ENCODE measurements at regions not wholly inside any gene's neighbourhood (a gene's known extent, or its start where the extent isn't known, plus 50 kb on each side); places are given as distances from the start of the nearest gene placed in this dataset.

DNA sequence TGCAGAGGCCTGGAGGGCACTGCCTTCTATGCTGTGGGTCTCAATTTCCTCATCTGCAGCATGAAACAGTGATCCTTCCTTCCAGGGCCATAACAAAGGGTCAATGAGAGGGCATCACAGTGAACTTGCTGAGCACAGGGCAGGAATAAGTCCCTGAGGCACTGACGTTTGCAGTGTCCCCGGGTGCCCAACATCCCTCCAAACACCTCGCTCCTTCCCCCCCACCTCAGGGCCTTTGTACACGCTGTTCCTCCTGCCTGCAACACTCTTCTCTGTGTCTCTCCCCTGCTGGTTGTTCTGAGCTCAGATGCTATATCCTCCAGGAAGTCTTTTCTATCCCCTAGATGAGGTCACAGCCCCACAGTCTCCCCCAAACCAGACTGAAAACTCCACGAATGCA, 59.7 kb upstream of the TCF20 start:
- H3K4me1 Mint-ChIP-seq = peaks cover 35% of the 10 kb centered on the region
- H3K27ac Mint-ChIP-seq = no peak overlapping the region
- no peaks in the 10 kb centered on the region for H3K27me3 Mint-ChIP-seq
- peak overlapping the region; percentile 75 for H3K4me3 Mint-ChIP-seq
- H3K9me3 ChIP-seq (ENCODE audit: control insufficient read depth, low read length, poor library complexity, severe bottlenecking) = no peaks in the 10 kb centered on the region
- H3K36me3 Mint-ChIP-seq (ENCODE audit: low read depth) = no peaks in the 10 kb centered on the region
- ATAC-seq (no peak), DNase-seq (no peak)

- H3K4me3 Mint-ChIP-seq = no peak overlapping the region
- H3K9me3 ChIP-seq (ENCODE audit: control insufficient read depth, low read length, poor library complexity, severe bottlenecking) = no peaks in the 10 kb centered on the region
- DNase-seq = no peak
- ATAC-seq = no peak
- no peaks in the 10 kb centered on the region for H3K27me3 Mint-ChIP-seq
- no peaks in the 10 kb centered on the region for H3K36me3 Mint-ChIP-seq (ENCODE audit: low read depth)
- H3K4me1 Mint-ChIP-seq = peaks cover 35% of the 10 kb centered on the region
- H3K27ac Mint-ChIP-seq = peak overlapping the region; percentile 37
Observed at GRCh38 chr22:42329504-42329903, 59.1 kb upstream of the TCF20 start.

DNA sequence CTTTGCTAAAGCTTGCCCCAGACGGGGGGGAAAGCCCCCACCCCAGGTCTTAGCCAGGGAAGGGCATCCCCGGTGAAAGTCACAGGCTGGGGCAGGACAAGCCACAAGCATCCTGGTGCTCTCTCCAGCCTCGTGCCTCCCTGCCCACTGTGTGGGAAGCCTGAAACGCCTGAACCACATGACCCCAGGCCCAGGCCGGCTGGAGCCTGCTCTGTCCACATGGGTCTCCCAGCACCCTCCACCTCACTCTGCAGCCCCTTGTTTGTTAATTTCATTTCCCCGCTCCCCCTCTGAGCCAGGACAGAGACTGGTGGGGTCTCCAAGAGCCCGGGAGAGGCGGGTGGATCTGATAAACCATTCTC, 58.3 kb upstream of the TCF20 start:
- H3K4me1 Mint-ChIP-seq = peaks cover 37% of the 10 kb centered on the region
- no peaks in the 10 kb centered on the region for H3K9me3 ChIP-seq (ENCODE audit: control insufficient read depth, low read length, poor library complexity, severe bottlenecking)
- H3K27me3 Mint-ChIP-seq = no peaks in the 10 kb centered on the region
- H3K27ac Mint-ChIP-seq = peak overlapping the region; percentile 37
- H3K4me3 Mint-ChIP-seq = no peak overlapping the region
- ATAC-seq (no peak), DNase-seq (no peak)
- H3K36me3 Mint-ChIP-seq (ENCODE audit: low read depth) = no peaks in the 10 kb centered on the region

GRCh38 chr22:42328130-42328783, 57.8 kb upstream of the TCF20 start:
- Mint-ChIP-seq H3K27ac (peak overlapping the region; percentile 37), H3K36me3 (ENCODE audit: low read depth) (no peaks in the 10 kb centered on the region), H3K4me3 (peak overlapping the region; percentile 9), H3K4me1 (peaks cover 40% of the 10 kb centered on the region), H3K27me3 (no peaks in the 10 kb centered on the region)
- H3K9me3 ChIP-seq (ENCODE audit: control insufficient read depth, low read length, poor library complexity, severe bottlenecking) = no peaks in the 10 kb centered on the region
- DNase-seq (no peak), ATAC-seq (no peak)

- peak overlapping the region; percentile 19 for H3K4me3 Mint-ChIP-seq
- H3K9me3 ChIP-seq (ENCODE audit: control insufficient read depth, low read length, poor library complexity, severe bottlenecking) = no peaks in the 10 kb centered on the region
- ATAC-seq (no peak), DNase-seq (no peak)
- H3K4me1 Mint-ChIP-seq = peaks cover 40% of the 10 kb centered on the region
- H3K36me3 Mint-ChIP-seq (ENCODE audit: low read depth) = no peaks in the 10 kb centered on the region
- H3K27me3 Mint-ChIP-seq = no peaks in the 10 kb centered on the region
- peak overlapping the region; percentile 37 for H3K27ac Mint-ChIP-seq
Observed at GRCh38 chr22:42327462-42328129, 57.1 kb upstream of the TCF20 start.

GRCh38 chr22:42326801-42327200, 56.3 kb upstream of the TCF20 start:
- H3K4me3 Mint-ChIP-seq = no peak overlapping the region
- peaks cover 44% of the 10 kb centered on the region for H3K4me1 Mint-ChIP-seq
- peak overlapping the region; percentile 69 for H3K27ac Mint-ChIP-seq
- DNase-seq = no peak
- H3K27me3 Mint-ChIP-seq = no peaks in the 10 kb centered on the region
- no peaks in the 10 kb centered on the region for H3K9me3 ChIP-seq (ENCODE audit: control insufficient read depth, low read length, poor library complexity, severe bottlenecking)
- no peak for ATAC-seq
- H3K36me3 Mint-ChIP-seq (ENCODE audit: low read depth) = peaks cover 4% of the 10 kb centered on the region

DNA sequence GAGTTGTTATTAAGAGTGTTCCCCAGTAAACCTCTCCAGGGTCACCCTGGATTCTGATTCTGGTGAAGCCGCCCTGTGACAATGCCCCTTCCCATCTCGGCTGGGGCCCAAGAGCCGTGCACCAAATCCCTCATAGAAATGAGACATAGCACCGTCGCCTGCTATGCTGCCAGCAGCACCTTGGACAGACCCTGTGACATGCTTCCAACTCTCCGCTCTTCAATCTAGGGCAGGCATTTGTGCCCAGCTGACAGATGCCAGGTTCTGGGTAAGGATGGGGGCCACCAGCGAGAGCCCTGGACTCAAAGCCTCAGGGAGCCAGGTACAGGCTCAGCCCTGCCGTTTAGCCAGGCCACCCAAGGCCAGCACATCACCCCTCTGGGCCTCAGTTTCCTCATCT, 55.8 kb upstream of the TCF20 start:
- H3K9me3 ChIP-seq (ENCODE audit: control insufficient read depth, low read length, poor library complexity, severe bottlenecking) = no peaks in the 10 kb centered on the region
- H3K36me3 Mint-ChIP-seq (ENCODE audit: low read depth) = peaks cover 4% of the 10 kb centered on the region
- no peak overlapping the region for H3K4me3 Mint-ChIP-seq
- peak overlapping the region; percentile 69 for H3K27ac Mint-ChIP-seq
- H3K27me3 Mint-ChIP-seq = no peaks in the 10 kb centered on the region
- no peak for DNase-seq
- ATAC-seq = no peak
- peaks cover 39% of the 10 kb centered on the region for H3K4me1 Mint-ChIP-seq

GRCh38 chr22:42324990-42325710, 54.7 kb upstream of the TCF20 start:
- Mint-ChIP-seq H3K4me1 (peaks cover 37% of the 10 kb centered on the region), H3K4me3 (peak overlapping the region; percentile 66), H3K36me3 (ENCODE audit: low read depth) (peaks cover 4% of the 10 kb centered on the region), H3K27ac (peak overlapping the region; percentile 69), H3K27me3 (no peaks in the 10 kb centered on the region)
- H3K9me3 ChIP-seq (ENCODE audit: control insufficient read depth, low read length, poor library complexity, severe bottlenecking) = no peaks in the 10 kb centered on the region
- DNase-seq (no peak), ATAC-seq (peak; percentile 41)

DNA sequence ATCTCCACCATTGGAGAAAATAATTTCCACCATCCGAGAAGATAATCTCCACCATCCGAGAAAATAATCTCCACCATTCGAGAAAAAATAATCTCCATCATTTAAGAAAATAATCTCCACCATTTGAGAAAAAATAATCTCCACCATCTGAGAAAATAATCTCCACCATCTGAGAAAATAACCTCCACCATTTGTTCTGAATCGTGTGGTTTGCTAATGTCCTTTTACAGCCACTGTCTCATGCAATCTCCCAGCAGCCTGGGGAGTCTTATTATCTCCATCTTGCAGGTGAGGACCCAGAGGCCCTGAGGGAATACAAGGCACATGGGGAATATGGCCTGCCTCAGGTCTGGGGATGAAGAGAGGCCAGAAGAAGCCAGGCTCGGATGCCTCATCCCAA, 54.1 kb upstream of the TCF20 start:
- no peaks in the 10 kb centered on the region for H3K9me3 ChIP-seq (ENCODE audit: control insufficient read depth, low read length, poor library complexity, severe bottlenecking)
- DNase-seq (no peak), ATAC-seq (peak; percentile 16)
- H3K4me3 Mint-ChIP-seq = no peak overlapping the region
- peaks cover 37% of the 10 kb centered on the region for H3K4me1 Mint-ChIP-seq
- no peaks in the 10 kb centered on the region for H3K27me3 Mint-ChIP-seq
- H3K36me3 Mint-ChIP-seq (ENCODE audit: low read depth) = peaks cover 4% of the 10 kb centered on the region
- H3K27ac Mint-ChIP-seq = peak overlapping the region; percentile 69

DNA sequence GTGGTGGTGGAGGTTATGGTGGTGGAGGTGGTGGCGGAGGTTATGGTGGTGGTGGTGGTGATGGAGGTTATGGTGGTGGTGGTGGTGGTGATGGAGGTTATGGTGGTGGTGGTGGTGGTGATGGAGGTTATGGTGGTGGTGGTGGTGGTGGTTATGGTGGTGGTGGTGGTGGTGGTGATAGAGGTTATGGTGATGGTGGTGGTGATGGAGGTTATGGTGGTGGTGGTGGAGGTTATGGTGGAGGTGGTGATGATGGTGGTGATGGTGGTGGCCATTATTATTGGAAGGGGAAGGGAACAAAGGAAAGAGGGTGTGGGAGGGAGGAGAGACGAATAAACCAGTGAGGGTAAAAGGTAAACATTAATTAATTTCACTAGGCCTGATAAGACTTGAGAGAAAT, 53.5 kb upstream of the TCF20 start:
- Mint-ChIP-seq H3K27ac (peak overlapping the region; percentile 69), H3K27me3 (no peaks in the 10 kb centered on the region), H3K4me1 (peaks cover 33% of the 10 kb centered on the region), H3K36me3 (ENCODE audit: low read depth) (peaks cover 4% of the 10 kb centered on the region), H3K4me3 (no peak overlapping the region)
- DNase-seq = no peak
- ATAC-seq = no peak
- no peaks in the 10 kb centered on the region for H3K9me3 ChIP-seq (ENCODE audit: control insufficient read depth, low read length, poor library complexity, severe bottlenecking)

GRCh38 chr22:42322562-42322926, 52.1 kb upstream of the TCF20 start:
- no peaks in the 10 kb centered on the region for H3K27me3 Mint-ChIP-seq
- DNase-seq (no peak), ATAC-seq (no peak)
- H3K9me3 ChIP-seq (ENCODE audit: control insufficient read depth, low read length, poor library complexity, severe bottlenecking) = no peaks in the 10 kb centered on the region
- no peak overlapping the region for H3K4me3 Mint-ChIP-seq
- H3K27ac Mint-ChIP-seq = peak overlapping the region; percentile 87
- peaks cover 26% of the 10 kb centered on the region for H3K4me1 Mint-ChIP-seq
- peaks cover 4% of the 10 kb centered on the region for H3K36me3 Mint-ChIP-seq (ENCODE audit: low read depth)

- DNase-seq (no peak), ATAC-seq (no peak)
- H3K4me3 Mint-ChIP-seq = no peak overlapping the region
- H3K9me3 ChIP-seq (ENCODE audit: control insufficient read depth, low read length, poor library complexity, severe bottlenecking) = no peaks in the 10 kb centered on the region
- peaks cover 4% of the 10 kb centered on the region for H3K36me3 Mint-ChIP-seq (ENCODE audit: low read depth)
- H3K4me1 Mint-ChIP-seq = peaks cover 26% of the 10 kb centered on the region
- no peaks in the 10 kb centered on the region for H3K27me3 Mint-ChIP-seq
- H3K27ac Mint-ChIP-seq = peak overlapping the region; percentile 87
Observed at GRCh38 chr22:42321908-42322561, 51.6 kb upstream of the TCF20 start.

Data from T-helper 17 cell (primary cell).